Myocyte (in vitro differentiated cells): ENCODE measurements at regions not wholly inside any gene's neighbourhood (a gene's known extent, or its start where the extent isn't known, plus 50 kb on each side); places are given as distances from the start of the nearest gene placed in this dataset.

ENCODE experiments used
- DNase-seq: peaks from one replicate; pipeline ENCODE4 v3.0.0-alpha.2; 2012; ENCODE audit warnings: low read depth

DNA sequence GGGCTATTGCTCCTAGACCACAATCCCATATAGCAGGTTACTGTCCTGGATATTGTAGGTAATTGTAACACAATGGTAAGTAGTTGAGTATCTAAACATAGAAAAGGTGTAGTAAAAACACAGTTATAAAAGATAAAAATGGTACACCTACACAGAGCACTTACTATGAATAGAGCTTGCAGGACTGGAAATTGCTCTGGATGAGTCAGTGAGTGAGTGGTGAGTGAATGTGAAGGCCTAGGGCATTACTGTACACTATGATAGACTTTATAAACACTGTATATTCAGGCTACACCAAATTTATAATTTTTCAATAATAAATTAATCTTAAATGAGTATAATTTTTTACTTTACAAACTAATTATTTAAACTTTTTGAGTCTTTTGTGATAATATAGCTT lies 425.7 kb downstream of the PABPC4L start:
- peak; percentile 24 for DNase-seq

DNA sequence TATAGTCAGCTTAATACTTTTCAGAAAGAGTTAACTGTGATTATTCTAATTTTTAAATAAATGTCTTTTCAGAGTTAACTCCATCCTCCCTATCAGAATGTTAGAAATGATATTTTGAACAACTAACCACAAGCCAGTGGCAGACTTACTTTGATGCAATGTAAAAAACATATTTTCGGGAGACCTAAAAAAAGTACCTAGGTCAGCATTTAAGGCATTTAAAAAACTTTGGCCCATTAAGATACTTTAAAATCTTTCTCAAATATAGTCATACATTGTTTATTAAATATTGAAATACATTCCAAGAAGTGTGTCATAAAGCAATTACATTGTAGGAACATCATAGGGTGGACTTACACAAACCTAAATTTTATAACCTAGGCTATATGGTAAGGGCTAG lies 426.1 kb downstream of the PABPC4L start:
- no peak for DNase-seq

DNA sequence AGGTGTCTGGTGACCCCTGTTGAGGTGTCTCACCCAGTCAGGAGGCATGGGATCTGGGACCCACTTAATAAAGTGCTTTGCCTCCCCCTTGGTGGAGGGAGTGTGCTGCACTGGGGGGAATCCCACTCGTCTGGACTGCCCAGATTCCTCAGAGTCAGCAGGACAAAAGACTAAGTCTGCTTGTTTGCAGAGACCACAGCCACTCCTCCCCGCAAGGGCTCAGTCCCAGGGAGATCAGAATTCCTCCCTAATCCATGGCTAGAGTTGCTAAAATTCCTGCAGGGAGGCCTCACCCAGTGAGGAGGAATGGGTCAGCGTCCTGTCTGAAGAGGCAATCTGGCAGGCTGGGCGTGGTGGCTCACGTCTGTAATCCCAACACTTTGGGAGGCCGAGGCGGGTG lies 442.2 kb downstream of the PABPC4L start:
- no peak for DNase-seq

DNA sequence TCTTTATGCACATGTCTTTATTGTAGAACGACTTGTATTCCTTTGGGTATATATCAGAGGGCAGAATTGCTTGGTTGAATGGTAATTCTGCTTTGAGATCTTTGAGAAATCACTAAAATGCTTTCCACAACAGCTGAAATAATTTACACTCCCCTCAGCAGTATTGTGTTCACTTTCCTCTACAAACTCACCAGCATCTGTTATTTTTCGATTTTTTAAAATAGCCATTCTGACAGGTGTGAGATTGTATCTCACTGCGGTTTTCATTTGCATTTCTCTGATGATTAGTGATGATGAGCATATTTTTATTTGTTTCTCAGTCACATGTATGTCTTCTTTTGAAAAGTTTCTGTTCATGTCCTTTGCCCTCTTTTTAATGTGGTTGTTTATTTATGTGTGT lies 459.8 kb downstream of the PABPC4L start:
- DNase-seq = peak; percentile 9

DNA sequence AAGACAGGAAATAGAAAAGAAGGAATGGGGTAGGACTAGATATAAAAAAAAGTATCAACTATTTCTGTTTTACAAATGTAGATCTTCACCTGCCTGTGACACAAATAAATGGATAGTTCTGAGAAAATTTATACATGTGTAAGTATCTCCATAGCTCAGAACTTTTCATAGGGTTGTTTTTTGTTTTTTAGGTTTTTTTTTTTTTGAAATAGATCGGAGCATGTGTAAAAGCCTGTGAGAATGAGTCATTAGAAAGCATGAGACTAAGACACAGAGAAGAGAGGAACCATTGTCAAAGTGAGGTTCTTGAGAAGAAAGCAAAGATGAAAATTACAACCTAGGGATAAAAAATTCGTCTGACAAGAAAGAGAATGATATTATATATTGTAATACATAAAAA lies 481.6 kb downstream of the PABPC4L start:
- DNase-seq = no peak

DNA sequence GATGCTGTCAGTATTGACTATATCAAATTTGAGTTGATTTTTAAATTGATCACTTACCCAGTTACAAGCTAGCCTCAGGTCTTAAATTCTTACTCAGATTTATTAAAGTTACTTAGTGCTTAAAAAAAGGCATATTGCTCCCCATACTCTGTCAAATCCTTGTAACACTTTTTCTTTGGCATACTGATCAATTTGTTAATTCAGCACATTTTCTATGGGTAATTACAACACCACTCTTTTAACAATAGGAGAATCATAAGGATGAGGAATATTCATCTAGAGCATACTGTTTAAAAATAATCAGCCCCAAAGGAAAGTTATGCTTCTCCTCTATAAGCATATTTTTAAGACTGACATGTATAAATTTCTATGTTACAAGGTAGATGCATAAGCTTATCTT lies 482.5 kb downstream of the PABPC4L start:
- DNase-seq = no peak

DNA sequence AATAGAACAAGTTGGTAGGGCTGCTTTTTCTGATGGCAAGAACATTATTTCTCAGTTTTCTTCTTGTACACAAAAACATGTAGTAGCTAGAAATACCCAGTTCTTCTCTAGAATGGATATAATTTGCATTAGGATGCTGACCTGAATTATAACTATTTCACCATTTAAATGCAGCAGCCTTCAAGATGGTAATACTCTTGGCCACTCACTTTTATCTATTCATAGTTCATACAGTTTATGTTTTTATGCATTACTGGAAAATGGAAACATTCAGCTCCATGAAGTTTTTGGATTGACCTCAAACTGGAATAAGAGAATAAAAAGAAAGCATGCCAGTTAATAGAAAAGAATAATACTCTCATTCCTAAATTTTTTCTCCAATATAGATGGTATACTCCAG lies 487.4 kb downstream of the PABPC4L start:
- DNase-seq = no peak

DNA sequence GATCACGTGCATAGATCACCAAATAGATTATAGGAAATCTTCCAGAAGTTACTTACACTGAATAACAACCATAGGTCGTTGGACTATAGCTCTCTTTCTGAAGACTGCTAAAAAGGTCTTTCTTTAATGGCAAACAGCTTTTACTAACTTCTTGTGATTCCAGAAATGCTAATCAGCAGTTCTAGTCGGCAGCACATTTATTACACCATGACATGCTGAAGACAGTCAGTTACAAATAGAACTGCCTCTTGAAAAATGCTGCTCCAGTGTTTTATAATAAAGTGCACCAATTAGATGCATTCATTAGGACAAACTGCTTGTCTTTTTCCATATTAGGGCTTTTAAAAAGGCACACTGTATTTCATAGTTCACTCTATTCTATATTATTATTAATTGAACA lies 488.2 kb downstream of the PABPC4L start:
- DNase-seq = no peak

DNA sequence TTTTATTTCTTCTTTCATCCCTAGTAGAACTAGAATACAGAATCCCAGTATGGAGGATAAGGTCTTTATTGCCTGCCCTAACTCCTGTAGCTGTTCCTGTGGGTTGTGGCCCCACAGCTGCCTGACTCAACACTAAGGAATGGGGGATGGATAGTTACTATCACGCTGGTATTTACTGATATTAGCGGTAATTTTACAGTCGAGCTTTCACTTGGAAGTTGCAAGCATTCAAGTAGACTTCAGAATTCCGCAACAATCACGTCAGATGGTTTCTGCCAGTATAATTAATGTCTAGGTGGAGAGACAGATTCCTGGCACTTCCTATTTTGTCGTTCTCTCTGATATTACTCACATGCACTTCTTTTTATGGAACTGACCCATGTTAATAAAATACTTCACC lies 489.8 kb downstream of the PABPC4L start:
- DNase-seq = no peak

DNA sequence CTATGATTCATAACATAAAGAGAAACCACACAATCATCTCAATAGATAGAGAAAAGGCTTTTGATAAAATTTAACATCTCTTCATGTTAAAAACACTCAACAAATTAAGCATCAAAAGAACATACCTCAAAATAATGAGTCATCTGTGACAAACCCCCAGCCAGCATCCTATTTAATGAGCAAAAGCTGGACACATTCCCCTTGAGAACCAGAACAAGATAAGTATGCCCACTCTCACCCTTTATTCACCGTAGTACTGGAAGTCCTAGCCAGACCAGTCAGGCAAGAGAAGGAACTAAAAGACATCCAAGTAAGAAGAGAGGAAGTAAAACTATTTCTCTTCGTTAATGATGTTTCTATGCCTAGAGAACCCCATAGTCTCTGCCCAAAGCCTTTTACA lies 507.2 kb downstream of the PABPC4L start:
- DNase-seq = no peak

DNA sequence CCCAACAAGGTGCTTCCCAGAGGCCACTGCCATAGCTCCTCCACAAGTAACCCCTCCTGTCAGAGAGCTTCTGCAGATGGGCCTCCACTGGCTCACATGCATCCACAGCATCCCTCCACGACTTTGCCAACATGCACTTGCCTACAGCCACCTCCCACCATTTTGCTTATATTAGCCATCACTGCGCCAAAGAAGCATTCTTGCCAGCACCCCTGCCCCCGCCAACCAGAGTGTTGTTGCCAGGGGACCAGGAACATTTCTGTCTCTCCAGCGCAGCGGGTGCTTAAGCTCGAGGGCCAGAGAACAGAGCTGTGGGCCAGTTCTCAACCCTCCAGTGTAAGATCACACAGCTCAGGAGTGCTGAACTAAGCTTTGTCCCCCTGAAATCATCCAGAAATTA lies 517.6 kb downstream of the PABPC4L start:
- DNase-seq = no peak

DNA sequence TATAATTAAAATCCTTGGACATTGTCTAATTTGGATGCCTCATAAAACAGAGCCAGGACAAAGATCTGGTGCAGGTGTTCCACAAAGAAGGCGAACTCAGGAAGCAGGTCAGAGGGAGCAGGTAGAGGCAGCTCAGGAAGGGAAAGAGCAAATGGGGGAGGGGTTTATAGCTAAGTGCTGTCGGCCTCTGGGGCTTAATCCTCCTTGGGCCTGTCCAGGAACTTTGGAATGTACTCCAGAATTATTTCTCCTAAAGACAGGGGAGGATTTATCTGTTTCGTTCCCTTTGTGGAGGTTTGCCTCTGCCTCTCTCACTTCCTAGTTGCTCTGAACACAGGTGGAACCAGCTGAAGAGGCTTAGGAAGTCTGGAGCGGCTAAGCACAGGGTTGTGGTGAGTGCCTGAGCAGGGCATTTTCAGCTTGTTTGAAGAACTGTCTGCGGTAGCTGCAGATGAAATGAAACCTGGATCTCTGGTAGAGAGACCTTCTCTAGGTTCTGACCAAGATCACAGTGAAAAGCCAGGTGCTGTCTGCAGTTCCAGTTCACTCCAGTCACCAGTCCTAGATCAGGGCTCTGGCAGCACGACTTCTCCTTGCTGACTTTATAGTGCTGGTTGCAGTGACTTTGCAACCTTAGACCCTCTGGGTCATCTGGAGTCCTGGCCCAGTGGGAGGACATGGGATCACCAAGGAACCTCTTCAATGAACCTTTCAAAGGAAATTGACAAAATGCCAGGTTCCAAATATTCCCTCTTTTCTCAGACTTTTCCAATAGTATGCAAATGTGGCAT lies 519.2 kb downstream of the PCDH10 start:
- no peak for DNase-seq

DNA sequence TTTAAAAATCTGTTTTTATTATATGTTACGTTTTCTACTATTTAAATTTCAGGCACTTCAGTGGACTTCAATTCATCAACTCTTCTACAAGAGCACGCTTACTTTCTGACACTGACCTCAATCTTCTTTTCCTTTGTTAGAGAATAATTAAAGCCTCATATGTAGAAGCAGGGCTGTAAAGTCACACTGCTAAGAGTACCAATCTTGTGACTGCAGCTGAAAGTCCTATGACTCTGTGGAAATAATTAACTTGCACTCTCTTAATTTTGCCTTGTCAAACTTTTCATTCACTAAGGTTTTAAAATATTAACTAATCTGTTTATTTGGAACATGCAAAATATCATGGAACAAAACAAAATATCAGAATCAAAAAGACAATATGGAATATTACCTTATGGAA lies 498.1 kb downstream of the PCDH10 start:
- DNase-seq = no peak

DNA sequence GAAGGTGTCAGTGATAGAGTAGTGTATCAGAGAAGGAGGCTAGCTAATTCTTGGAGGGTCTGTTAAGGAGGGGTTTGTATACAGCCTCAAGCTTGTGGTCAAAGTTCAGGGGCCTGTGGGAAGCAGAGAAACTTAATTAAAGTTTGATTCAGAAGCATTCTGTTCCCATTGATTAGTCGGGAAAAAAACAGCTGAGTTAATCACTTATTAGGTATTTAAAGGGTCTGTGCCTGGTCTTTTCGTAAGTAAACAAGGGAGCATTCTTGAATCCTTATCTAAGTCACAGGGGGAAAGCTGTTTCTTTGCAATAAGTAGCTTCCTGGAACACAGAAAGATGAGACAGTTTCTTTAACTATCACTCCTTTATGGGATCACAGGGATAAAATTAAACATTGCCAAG lies 492.1 kb downstream of the PCDH10 start:
- DNase-seq = no peak

DNA sequence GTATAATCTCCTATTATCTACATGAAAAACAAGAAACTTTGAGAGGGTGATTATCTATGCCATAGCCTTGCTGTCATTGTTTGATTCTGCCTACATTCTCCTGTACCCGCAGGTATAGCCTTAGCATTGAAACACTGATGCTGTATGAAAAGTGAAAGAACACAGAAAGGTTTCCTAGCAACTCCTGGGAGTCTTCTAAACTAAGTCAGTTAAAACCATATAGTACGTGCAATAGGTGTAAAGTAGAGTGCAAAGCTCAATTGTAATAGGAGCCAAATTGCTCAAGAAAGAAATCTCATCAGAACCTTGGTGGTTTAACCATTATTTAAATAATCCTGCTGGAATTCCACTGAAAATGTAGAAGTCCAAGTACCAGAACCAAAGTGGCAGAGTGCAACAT lies 489.7 kb downstream of the PCDH10 start:
- DNase-seq = no peak

DNA sequence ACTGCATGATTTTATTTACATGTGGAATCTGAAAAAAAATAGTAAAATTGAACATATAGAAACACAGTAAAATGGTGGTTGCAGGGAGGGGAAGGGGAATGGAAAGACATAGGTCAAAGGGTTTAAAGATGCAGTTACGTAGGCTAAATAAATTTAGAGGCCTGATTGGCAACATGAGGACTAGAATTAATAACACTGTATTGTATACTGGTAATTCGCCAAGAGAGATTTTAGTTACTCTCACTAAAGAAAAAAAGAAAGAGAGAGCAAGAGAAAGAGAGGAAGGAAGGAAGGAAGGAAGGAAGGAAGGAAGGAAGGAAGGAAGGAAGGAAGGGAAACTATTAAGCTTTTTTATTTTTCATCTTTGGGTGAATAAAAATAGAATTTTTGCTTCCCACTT lies 488.1 kb downstream of the PCDH10 start:
- DNase-seq = no peak

DNA sequence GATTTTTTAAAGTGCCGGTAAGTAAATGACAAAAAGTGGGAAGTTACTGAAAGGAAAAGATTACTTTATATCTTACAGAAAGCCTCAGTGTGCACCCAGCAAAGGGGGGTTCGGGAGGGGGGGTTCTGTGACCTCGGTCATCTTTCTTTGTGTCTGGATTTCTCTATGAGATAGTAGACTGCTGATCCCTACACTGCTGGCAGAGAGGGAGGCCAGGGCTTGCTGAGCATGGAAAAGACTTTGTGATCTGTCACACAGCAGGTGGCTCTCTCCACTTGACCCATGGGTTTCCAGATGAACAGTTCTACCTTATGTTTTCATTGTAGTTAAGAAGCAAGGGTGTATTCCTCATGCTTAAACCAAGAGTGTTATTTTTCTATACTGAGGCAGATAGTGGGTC lies 475.6 kb downstream of the PCDH10 start:
- peak; percentile 17 for DNase-seq

DNA sequence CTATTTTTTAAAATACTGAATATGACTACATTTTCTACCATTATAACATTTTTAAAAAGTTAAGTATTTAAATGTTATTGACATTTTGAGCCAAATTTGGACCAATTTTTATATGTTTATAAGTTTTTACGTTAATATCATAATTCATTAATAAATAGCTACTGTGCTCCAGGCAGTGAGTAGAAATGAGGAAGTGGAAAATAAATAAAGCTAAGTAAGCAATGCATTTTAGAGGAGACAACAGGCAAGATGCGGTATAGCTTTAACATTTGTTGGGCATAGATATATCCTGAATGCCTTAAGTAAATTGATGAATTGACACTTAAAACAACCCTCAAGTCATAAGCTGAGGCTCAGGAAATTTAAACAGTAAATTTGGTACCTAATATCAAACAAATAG lies 474.8 kb downstream of the PCDH10 start:
- DNase-seq = no peak

DNA sequence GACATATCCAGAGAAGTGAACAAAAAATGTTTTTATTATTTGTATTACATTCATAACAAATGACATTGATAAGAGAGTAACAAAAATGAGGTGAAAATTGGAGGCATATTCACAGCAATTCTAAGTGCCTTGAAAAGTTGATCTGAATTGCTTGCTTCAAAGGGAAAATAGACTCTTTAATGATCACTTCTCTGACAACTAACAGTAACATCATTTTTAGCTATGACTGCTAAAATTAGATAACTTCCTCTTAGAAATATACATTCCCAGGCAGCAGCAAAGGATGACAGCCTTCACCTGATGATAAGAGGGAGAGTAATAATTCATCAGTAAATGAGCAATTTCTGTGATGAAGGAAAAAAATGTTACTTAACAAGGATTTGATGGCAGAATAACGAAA lies 472.5 kb downstream of the PCDH10 start:
- no peak for DNase-seq

DNA sequence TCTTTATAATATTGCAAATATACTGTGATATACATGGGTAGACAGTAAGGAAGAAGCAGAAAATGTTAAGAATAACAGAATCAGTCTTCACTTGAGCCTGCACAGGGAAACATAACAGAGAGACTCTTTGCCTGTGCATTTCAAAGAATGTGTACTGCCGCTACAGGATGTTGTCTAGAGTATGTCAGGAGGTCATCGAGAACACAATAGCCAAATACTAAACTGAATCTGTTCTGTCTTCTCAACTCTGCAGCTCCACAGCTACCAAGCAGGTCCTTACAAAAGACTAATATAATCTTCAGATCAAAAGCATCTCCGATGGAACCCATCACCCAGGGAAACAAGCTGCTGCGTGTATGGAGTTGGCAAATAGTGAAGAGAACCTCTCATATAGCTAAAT lies 471.5 kb downstream of the PCDH10 start:
- no peak for DNase-seq

DNA sequence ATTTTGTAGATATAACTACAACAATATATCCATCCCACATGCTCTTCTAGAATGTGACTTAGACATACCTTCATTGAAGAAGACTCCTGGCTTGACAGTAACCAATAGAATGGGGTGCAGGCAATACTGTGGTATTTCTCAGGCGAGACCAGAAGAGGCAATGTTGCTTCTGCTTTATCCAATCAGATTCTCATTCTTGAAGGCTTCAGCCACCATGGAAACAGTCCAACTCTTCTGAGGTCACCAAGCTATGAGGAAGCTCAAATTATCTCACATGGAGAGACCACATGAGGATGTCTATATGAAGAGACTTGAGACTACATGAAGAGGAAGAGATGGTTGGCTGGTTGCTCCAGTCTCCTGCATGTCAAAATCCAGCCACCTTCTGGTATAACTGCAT lies 469.9 kb downstream of the PCDH10 start:
- no peak for DNase-seq

DNA sequence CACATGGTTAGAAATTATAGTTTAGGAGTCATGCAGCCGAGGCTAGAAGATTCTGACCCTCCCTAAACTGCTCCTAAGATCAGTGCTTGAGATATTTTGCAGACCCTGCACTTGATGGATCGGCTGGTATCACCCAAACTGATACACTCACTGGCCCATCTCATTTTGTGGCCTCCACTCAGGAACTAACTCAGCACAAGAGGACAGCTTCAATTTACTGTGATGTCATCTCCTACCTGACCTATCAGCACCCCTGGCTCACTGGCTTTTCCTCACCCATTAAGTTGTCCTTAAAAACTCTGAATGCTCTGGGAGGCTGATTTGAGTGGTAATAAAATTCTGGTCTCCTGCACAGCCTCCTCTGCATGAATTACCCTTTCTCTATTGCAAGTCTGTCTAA lies 450.9 kb downstream of the PCDH10 start:
- DNase-seq = no peak

DNA sequence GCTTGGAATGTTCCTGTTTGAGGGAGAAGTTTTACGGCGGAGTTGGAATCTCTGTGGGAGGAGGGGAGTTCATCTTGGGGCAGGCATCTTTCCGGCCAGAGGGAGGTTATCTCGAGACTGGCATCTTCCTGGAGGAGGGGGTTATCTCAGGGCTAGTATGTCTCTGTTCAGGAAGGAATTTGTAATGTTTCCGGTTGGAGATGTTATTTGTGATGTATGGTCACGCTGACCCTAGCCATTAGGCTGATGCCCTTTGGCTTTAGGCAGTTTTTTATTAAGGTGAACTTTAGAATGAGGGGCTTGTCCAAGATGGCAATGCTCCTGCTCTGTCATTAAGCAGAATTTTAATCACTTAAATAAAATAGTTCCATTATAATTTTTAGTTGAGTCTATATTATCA lies 449.7 kb downstream of the PCDH10 start:
- no peak for DNase-seq

DNA sequence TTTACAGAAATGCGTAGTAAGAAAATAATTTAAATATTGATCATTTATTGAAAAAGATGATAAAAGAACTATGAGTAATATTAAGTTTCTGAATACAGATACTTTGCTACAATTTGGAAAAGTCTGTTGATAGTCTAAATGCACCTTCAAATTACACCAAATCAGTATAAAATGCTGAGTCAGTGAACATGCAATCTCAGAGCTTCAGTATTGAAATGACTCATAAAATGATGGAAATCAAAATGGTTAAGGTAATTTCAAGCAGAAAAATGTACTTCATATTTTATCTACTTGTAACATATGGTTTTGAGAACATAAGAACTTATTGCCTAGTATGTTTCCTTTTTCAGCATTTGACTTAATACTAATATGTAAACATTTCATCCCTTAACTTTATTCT lies 448.2 kb downstream of the PCDH10 start:
- no peak for DNase-seq
